Panc1 (cell line): ENCODE measurements at regions not wholly inside any gene's neighbourhood (a gene's known extent, or its start where the extent isn't known, plus 50 kb on each side); places are given as distances from the start of the nearest gene placed in this dataset.

Source experiments
- ATAC-seq: fragments of 200-7000 bp; cut with Tn5 transposase; 2 replicates; pipeline ENCODE4 v1.9.1; 2020; ENCODE audit warnings: mild to moderate bottlenecking, moderate library complexity
- BruUV-seq: library from RNA; stranded (reverse); fragments of 400-500 nt; replicated peaks from 2 replicates; lab custom pipeline; 2021; lab: Mats Ljungman, UMichigan
- CTCF ChIA-PET: fragments of 300-600 bp; sonication (Branson Sonifier 250); formaldehyde crosslinking; loops from one replicate; lab custom pipeline; 2022; ENCODE audit warnings: antibody characterized with exemption; lab: Charles Lee
- POLR2A ChIA-PET: fragments of 300-600 bp; sonication (Branson Sonifier 250); formaldehyde crosslinking; loops from one replicate; lab custom pipeline; 2022; ENCODE audit warnings: antibody characterized with exemption; lab: Charles Lee
- DNase-seq: peaks from one replicate; pipeline ENCODE4 v3.0.0-alpha.2; 2010; ENCODE audit warnings: low read depth, low spot score
- H3K27ac ChIP-seq: 2 replicates; pipeline ENCODE4 v1.5.1; 2011; ENCODE audit warnings: mild to moderate bottlenecking, low read length, inconsistent platforms
- H3K27me3 ChIP-seq: fragments of 200-500 bp; sonication (Bioruptor generic); 2 replicates; pipeline ENCODE4 v1.6.0; 2014; ENCODE audit warnings: low read length, inconsistent platforms; ENCODE audit not compliant: control insufficient read depth, insufficient read depth
- H3K36me3 ChIP-seq: fragments of 200-500 bp; sonication (Bioruptor generic); 2 replicates; pipeline ENCODE4 v1.5.1; 2014; ENCODE audit warnings: inconsistent platforms, mild to moderate bottlenecking, low read length, moderate library complexity; ENCODE audit not compliant: control insufficient read depth, insufficient read depth
- H3K4me1 ChIP-seq: 2 replicates; pipeline ENCODE4 v1.5.1; 2011; ENCODE audit warnings: inconsistent platforms, mild to moderate bottlenecking, low read length, moderate library complexity; ENCODE audit not compliant: control insufficient read depth, insufficient read depth
- H3K4me3 ChIP-seq, 2 experiments: 2 replicates each; pipeline ENCODE4 v1.5.1; 2011 to 2012; ENCODE audit warnings: low read depth in 2 of 2, low read length in 2 of 2, mild to moderate bottlenecking in 2 of 2, inconsistent platforms in 1 of 2, moderate library complexity in 1 of 2
- H3K9me3 ChIP-seq: fragments of 200-500 bp; sonication (Bioruptor generic); 2 replicates; pipeline ENCODE4 v1.5.1; 2014; ENCODE audit warnings: low read depth, mild to moderate bottlenecking, inconsistent platforms, low read length, moderate library complexity; ENCODE audit not compliant: control insufficient read depth, insufficient read depth
- POLR2AphosphoS5 ChIP-seq: IDR thresholded peaks from 2 replicates; pipeline ENCODE4 v1.6.1; 2012; ENCODE audit warnings: mild to moderate bottlenecking, low read depth, low read length, moderate library complexity
- SIN3A ChIP-seq: IDR thresholded peaks from 2 replicates; pipeline ENCODE4 v1.6.1; 2012; ENCODE audit warnings: low read depth, mild to moderate bottlenecking, low read length, moderate library complexity, borderline replicate concordance; ENCODE audit not compliant: insufficient read depth
- TCF7L2 ChIP-seq: IDR thresholded peaks from 2 replicates; pipeline ENCODE4 v1.6.1; 2011; ENCODE audit warnings: mild to moderate bottlenecking, low read depth, low read length, inconsistent platforms
- in situ Hi-C: cut with HindIII; loops from 2 replicates; pipeline ENCODE4 v1.10.0; 2016; ENCODE audit warnings: low sequenced_read_pairs, low pct_unique_long_range_greater_than_20kb
- intact Hi-C: fragments of 100-400 bp; cut with micrococcal nuclease; formaldehyde crosslinking; loops from one replicate; pipeline ENCODE4 v1.10.0; 2022; ENCODE audit not compliant: unreplicated experiment
- TF ChIP-seq, protein P1 (sequence below): fragments of 450-650 bp; IDR thresholded peaks from 2 replicates; pipeline ENCODE4 v1.5.1; 2017; ENCODE audit warnings: mild to moderate bottlenecking
- TF ChIP-seq, protein P2 (sequence below), 2 experiments: IDR thresholded peaks; 2 replicates each; pipeline ENCODE4 v1.6.1; 2011 to 2012; ENCODE audit warnings: low read depth in 2 of 2, control low read depth in 1 of 2, low read length in 1 of 2, mild to moderate bottlenecking in 1 of 2, moderate library complexity in 1 of 2; ENCODE audit not compliant: insufficient read depth in 1 of 2

DNA sequence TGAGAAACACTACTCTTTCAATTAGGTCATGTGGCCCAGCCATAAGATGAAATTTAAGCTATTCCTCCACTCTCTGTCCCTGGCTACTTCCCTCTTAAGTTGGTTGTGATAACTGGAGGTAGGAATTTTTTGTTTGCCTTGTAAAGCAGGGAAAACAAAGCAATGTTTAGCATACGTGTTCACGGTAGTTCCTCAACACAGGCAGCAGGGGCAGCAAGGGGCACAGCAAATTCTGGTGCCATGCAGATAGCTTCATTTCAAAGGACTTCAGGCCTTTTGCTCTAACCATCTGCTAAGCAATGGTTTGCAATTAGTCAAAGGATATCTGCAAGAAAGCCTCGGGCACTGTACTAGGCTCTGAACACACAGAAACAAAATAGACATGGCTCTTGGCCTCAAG, 330.2 kb downstream of the ZIC3 start:
- H3K36me3 ChIP-seq = no peaks in the 10 kb centered on the region
- intact Hi-C loops = no loop called here
- ChIA-PET CTCF (no interaction called here), POLR2A (no interaction called here)
- H3K27me3 ChIP-seq = no peaks in the 10 kb centered on the region
- H3K4me3 ChIP-seq = no peak overlapping the region
- TF ChIP-seq TCF7L2 = no peak
- TF ChIP-seq, protein P1, sequence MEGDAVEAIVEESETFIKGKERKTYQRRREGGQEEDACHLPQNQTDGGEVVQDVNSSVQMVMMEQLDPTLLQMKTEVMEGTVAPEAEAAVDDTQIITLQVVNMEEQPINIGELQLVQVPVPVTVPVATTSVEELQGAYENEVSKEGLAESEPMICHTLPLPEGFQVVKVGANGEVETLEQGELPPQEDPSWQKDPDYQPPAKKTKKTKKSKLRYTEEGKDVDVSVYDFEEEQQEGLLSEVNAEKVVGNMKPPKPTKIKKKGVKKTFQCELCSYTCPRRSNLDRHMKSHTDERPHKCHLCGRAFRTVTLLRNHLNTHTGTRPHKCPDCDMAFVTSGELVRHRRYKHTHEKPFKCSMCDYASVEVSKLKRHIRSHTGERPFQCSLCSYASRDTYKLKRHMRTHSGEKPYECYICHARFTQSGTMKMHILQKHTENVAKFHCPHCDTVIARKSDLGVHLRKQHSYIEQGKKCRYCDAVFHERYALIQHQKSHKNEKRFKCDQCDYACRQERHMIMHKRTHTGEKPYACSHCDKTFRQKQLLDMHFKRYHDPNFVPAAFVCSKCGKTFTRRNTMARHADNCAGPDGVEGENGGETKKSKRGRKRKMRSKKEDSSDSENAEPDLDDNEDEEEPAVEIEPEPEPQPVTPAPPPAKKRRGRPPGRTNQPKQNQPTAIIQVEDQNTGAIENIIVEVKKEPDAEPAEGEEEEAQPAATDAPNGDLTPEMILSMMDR = peak; percentile 13; the same call in 1 of the 2 replicates
- no peak for ATAC-seq
- DNase-seq = no peak
- BruUV-seq = no TSS peak
- H3K4me1 ChIP-seq = no peaks in the 10 kb centered on the region
- in situ Hi-C loops = no loop called here
- no peaks in the 10 kb centered on the region for H3K9me3 ChIP-seq
- no peak overlapping the region for H3K27ac ChIP-seq

DNA sequence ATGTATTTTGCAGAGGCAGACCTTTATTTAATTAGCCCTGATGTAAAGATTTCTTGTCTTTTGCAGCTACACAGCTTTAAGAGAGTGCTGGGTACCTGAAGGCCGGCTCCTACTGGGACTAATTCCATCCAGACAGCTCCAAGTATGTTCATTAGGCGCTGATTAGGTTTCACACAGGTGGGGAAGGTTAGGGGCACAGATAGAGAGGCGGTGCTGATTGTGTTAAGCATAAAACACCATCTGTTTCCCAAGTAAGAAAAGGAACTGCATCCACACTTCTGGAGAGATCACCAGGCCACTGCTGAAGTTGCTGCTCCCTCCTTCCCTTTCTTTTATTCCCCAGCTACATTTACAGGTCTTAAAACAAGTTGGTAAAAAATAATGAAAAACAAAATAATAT, 349.5 kb downstream of the ZIC3 start:
- Histone ChIP-seq H3K4me1 (no peaks in the 10 kb centered on the region), H3K36me3 (no peaks in the 10 kb centered on the region), H3K27ac (no peak overlapping the region), H3K9me3 (no peaks in the 10 kb centered on the region), H3K4me3 (no peak overlapping the region), H3K27me3 (no peaks in the 10 kb centered on the region)
- intact Hi-C loops (no loop called here), in situ Hi-C loops (no loop called here)
- ChIA-PET CTCF (no interaction called here), POLR2A (no interaction called here)
- TF ChIP-seq TCF7L2 = no peak
- TF ChIP-seq, protein P1 = no peak
- no peak for TF ChIP-seq SIN3A
- no peak for TF ChIP-seq POLR2AphosphoS5
- TF ChIP-seq, protein P2, sequence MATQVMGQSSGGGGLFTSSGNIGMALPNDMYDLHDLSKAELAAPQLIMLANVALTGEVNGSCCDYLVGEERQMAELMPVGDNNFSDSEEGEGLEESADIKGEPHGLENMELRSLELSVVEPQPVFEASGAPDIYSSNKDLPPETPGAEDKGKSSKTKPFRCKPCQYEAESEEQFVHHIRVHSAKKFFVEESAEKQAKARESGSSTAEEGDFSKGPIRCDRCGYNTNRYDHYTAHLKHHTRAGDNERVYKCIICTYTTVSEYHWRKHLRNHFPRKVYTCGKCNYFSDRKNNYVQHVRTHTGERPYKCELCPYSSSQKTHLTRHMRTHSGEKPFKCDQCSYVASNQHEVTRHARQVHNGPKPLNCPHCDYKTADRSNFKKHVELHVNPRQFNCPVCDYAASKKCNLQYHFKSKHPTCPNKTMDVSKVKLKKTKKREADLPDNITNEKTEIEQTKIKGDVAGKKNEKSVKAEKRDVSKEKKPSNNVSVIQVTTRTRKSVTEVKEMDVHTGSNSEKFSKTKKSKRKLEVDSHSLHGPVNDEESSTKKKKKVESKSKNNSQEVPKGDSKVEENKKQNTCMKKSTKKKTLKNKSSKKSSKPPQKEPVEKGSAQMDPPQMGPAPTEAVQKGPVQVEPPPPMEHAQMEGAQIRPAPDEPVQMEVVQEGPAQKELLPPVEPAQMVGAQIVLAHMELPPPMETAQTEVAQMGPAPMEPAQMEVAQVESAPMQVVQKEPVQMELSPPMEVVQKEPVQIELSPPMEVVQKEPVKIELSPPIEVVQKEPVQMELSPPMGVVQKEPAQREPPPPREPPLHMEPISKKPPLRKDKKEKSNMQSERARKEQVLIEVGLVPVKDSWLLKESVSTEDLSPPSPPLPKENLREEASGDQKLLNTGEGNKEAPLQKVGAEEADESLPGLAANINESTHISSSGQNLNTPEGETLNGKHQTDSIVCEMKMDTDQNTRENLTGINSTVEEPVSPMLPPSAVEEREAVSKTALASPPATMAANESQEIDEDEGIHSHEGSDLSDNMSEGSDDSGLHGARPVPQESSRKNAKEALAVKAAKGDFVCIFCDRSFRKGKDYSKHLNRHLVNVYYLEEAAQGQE (IDR thresholded peaks at IDR 0.05; ENCODE audit: insufficient read depth in 1 of 2, low read depth in 2 of 2, low read length in 1 of 2) = no peak
- ATAC-seq = no peak
- DNase-seq = no peak
- BruUV-seq = no TSS peak
